Pancreas (tissue), 10 donors: ENCODE measurements at regions not wholly inside any gene's neighbourhood (a gene's known extent, or its start where the extent isn't known, plus 50 kb on each side); places are given as distances from the start of the nearest gene placed in this dataset.

Source experiments
- ATAC-seq, 4 donors: fragments of 200-7000 bp; cut with Tn5 transposase; one replicate each; pipeline versions ENCODE4 v1.8.0 to v1.9.1; 2020; ENCODE audit warnings: mild to moderate bottlenecking in 4 of 4, moderate library complexity in 4 of 4
- DNase-seq, 6 donors: peaks; one replicate each; pipeline ENCODE4 v3.0.0-alpha.2; 2020
- FAIRE-seq: peaks from 2 replicates; lab custom pipeline; 2012; peaks lifted over from hg19 to GRCh38; lab: Jason Lieb, UNC
- H3K27ac ChIP-seq, 4 donors: fragments of 200-600 bp; sonication (generic); 1 replicate in 3 of 4; 2 replicates in 1 of 4; pipeline versions ENCODE4 v1.5.0 to v1.8.0; 2020
- H3K27me3 ChIP-seq, 4 donors: fragments of 200-600 bp; one replicate each; pipeline ENCODE4 v1.8.0; 2021
- H3K36me3 ChIP-seq, 3 donors: fragments of 200-600 bp; sonication (generic) in 1 of 3; one replicate each; pipeline versions ENCODE4 v1.5.0 to v1.8.0; 2020 to 2021
- H3K4me1 ChIP-seq, 3 donors: fragments of 200-600 bp; one replicate each; pipeline ENCODE4 v1.8.0; 2021
- H3K4me3 ChIP-seq, 4 donors: fragments of 200-600 bp; sonication (generic) in 2 of 4; one replicate each; pipeline versions ENCODE4 v1.5.0 to v1.8.0; 2020 to 2021
- H3K9me3 ChIP-seq, 4 donors: fragments of 200-600 bp; one replicate each; pipeline ENCODE4 v1.8.0; 2021
- WGBS, 2 donors: extraction: QIAGEN DNeasy Blood & Tissue Kit; methylation state at CpG; one replicate each; pipeline ENCODE4 v1.1.7; 2013; 5-methylcytosine and 5-hydroxymethylcytosine counted together
- intact Hi-C, 3 donors: fragments of 100-400 bp; cut with DNase I; formaldehyde crosslinking; loops; one replicate each; pipeline versions ENCODE4 v1.11.1 to v1.14.2; 2022
- TF ChIP-seq, protein P1 (sequence below), 4 donors: fragments of 200-600 bp; sonication (generic) in 3 of 4; IDR thresholded peaks; one replicate each; pipeline versions ENCODE4 v1.5.0 to v1.8.0; 2021; ENCODE audit warnings: antibody characterized with exemption in 4 of 4
- donor health status: healthy with polysubstance abuse.
- donor health status: DM: no; HTN: no; CAD: no; lungs with moderate emphysema.
- donor health status: DM: no; HTN: no; CAD: no.
- donor health status: control.
- donor health status: control.
- donor health status: Bipolar disorder and iron deficiency.
- donor health status: DM: yes; HTN: yes; CAD: no.
- donor health status: DM: no; HTN: no; CAD: no.
- donor health status: DM: no; HTN: no; CAD: no.
- donor health status: DM: yes; HTN: yes; CAD: no.

DNA sequence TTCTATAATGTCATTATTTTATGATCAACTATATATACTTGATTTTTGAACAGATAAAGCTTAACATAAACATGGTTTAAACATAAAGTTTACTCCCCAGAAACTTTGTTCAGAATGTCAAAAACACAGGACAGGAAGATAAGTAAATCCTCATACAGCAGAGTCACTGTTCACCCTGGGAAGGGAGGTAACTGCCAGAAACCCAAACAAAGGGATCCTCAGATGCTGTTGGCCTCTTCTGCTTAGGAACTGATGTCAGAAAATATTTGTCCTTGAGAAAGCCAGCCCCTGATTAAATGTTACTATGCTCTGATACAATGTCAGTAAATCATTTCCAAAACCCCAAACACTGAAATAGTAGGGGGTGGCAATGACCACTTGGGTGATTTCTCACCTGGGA lies 185.3 kb downstream of the TJP1 start:
- H3K4me3 ChIP-seq = no peak overlapping the region
- peak overlapping the region in 3 of 4 donors; percentile 58 to 61 (median 61) for H3K27ac ChIP-seq
- H3K4me1 ChIP-seq = peaks cover 11 to 34% (median 34%) of the 10 kb centered on the region in 3 donors
- DNase-seq = no peak
- TF ChIP-seq, protein P1, sequence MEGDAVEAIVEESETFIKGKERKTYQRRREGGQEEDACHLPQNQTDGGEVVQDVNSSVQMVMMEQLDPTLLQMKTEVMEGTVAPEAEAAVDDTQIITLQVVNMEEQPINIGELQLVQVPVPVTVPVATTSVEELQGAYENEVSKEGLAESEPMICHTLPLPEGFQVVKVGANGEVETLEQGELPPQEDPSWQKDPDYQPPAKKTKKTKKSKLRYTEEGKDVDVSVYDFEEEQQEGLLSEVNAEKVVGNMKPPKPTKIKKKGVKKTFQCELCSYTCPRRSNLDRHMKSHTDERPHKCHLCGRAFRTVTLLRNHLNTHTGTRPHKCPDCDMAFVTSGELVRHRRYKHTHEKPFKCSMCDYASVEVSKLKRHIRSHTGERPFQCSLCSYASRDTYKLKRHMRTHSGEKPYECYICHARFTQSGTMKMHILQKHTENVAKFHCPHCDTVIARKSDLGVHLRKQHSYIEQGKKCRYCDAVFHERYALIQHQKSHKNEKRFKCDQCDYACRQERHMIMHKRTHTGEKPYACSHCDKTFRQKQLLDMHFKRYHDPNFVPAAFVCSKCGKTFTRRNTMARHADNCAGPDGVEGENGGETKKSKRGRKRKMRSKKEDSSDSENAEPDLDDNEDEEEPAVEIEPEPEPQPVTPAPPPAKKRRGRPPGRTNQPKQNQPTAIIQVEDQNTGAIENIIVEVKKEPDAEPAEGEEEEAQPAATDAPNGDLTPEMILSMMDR (IDR thresholded peaks at IDR 0.05) = no peak
- ATAC-seq = peak in 3 of 4 donors; percentile 13 to 27 (median 16)
- no peaks in the 10 kb centered on the region for H3K9me3 ChIP-seq
- H3K27me3 ChIP-seq = no peaks in the 10 kb centered on the region
- FAIRE-seq = no peak
- H3K36me3 ChIP-seq = no peaks in the 10 kb centered on the region
- intact Hi-C loops = no loop called here

DNA sequence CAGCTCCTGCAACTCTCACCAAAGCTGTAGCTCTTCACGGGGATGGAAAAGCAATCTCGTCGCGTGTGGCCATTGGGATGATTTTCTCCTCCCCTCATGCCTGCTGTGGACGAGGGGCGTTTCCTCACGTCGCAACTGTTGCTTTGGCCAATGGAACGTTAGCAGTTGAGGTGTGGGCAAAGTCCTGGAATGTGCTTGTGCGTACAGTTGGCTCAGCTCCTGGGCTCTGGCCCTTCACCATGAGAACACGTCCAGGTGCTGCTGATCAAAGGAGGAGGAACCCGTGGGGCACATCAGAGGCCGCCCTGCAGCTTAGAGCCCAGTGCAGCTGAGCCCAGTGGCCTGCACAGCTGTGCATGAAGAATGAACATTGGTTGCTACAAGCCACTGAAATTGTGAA lies 186.1 kb downstream of the TJP1 start:
- intact Hi-C loops = no loop called here

DNA sequence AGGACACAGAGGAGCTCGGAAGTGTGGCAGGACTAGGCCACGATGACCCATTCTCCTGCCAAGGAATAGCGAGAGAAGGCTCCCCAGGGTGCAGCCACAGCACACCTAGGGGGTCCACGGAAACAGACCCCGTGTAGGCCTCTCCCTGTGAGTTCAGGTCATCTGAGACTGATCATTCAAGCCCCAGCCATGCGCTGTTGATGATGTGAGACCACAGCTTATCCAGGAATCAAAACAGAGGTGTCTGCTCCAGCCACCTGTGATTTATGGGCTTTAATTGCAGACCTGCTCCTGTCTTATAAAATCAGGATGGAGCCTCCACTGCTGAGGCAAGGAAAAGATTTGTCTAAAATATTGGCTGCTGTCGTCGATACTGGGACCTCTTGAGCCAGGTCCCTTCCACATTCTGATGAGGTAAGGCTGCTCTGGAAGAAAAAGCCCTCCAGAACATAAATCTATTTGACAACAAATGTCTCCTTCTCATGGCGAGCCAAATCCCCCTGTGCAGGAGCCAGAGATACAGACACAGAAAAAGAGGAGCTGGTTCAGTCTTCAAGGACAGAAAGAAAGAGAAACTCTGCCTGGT lies 186.7 kb downstream of the TJP1 start:
- WGBS, 2 donors = 74 to 80% methylated on average over 9 of the region's 9 CpGs
- TF ChIP-seq, protein P1 (IDR thresholded peaks at IDR 0.05) = no peak
- H3K4me1 ChIP-seq = peaks cover 11 to 35% (median 34%) of the 10 kb centered on the region in 3 donors
- DNase-seq (no peak), ATAC-seq (no peak), FAIRE-seq (no peak)
- H3K27me3 ChIP-seq = no peaks in the 10 kb centered on the region
- intact Hi-C loops = no loop called here
- no peaks in the 10 kb centered on the region for H3K36me3 ChIP-seq
- no peaks in the 10 kb centered on the region for H3K9me3 ChIP-seq
- peak overlapping the region in 3 of 4 donors; percentile 58 to 61 (median 61) for H3K27ac ChIP-seq
- H3K4me3 ChIP-seq = no peak overlapping the region

More for the DNA sequence above, 186.1 kb downstream of the TJP1 start:
- no peaks in the 10 kb centered on the region for H3K27me3 ChIP-seq
- FAIRE-seq (no peak), DNase-seq (peak; percentile 80 to 95 (median 94)), ATAC-seq (peak; percentile 84 to 92 (median 92))
- no peak overlapping the region for H3K4me3 ChIP-seq
- H3K9me3 ChIP-seq = no peaks in the 10 kb centered on the region
- peak overlapping the region in 3 of 4 donors; percentile 58 to 61 (median 61) for H3K27ac ChIP-seq
- H3K36me3 ChIP-seq = no peaks in the 10 kb centered on the region
- TF ChIP-seq, protein P1 (IDR thresholded peaks at IDR 0.05) = no peak
- WGBS, 2 donors = 13 to 16% methylated on average over 13 of the region's 13 CpGs
- H3K4me1 ChIP-seq = peaks cover 11 to 35% (median 34%) of the 10 kb centered on the region in 3 donors

DNA sequence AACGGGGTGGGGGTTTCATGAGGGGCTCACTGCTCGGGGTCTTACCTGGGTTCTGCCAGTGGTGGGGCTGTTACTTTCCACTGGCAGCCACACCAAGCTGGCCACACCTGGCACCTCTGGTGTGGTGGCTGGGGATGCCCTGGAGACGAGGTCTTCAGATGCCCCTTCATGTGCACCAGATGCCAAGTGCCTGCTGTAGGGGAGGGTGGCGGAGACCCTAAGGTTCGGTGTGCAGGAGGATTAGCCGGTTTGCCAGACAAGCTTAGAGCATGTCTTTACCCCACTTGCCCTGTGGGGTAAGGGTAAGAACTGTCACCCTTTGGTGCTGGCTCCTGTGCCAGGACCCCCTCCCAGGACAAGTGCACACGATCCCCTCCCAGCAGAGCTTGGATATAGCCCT lies 188.3 kb downstream of the TJP1 start:
- WGBS, 2 donors = 89 to 97% methylated on average over 7 of the region's 7 CpGs
- no peak overlapping the region for H3K4me3 ChIP-seq
- H3K9me3 ChIP-seq = no peaks in the 10 kb centered on the region
- TF ChIP-seq, protein P1 (IDR thresholded peaks at IDR 0.05) = no peak
- FAIRE-seq = no peak
- H3K36me3 ChIP-seq = no peaks in the 10 kb centered on the region
- no peak for DNase-seq
- intact Hi-C loops = no loop called here
- no peak for ATAC-seq
- peaks cover 11 to 35% (median 34%) of the 10 kb centered on the region in 3 donors for H3K4me1 ChIP-seq
- H3K27me3 ChIP-seq = no peaks in the 10 kb centered on the region
- no peak overlapping the region for H3K27ac ChIP-seq

DNA sequence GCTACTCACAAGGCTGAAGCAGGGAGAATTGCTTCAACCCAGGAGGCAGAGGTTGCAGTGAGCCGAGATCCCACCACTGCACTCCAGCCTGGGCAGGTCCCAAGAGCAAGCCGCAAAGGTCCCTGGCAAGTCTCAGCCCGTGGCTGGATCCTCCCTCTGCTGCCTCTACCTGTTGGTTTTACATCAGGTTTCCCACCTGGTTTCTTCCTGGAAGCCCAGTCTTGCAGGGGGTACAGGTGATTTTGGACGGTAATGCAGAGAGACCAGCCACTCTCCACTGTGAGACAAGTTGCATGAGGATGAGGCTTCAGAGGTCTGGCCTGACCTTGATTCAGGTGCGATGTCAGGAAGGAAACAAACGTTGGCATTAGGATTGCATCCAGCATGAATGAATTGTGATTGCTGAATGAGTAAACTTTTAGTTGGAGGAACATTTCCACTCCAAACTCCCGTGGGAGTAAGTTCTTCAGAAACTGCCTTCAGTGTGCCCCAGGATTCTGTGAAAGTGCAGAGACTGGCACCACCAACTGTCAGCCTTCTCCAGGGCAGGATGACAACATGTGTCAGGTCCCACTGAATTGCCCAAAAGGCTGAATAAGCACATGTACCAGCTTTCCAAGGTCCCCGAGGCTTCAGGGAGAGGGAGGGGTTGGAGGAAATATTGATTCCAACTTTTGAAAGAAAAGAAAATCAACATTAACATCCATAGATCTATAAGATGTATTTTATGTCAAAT lies 189.4 kb downstream of the TJP1 start:
- intact Hi-C loops = no loop called here

More for the DNA sequence above, 189.4 kb downstream of the TJP1 start:
- H3K4me3 ChIP-seq = no peak overlapping the region
- no peak overlapping the region for H3K27ac ChIP-seq
- peaks cover 11 to 35% (median 34%) of the 10 kb centered on the region in 3 donors for H3K4me1 ChIP-seq
- ATAC-seq (no peak), FAIRE-seq (no peak), DNase-seq (no peak)
- TF ChIP-seq, protein P1 (IDR thresholded peaks at IDR 0.05) = no peak
- no peaks in the 10 kb centered on the region for H3K27me3 ChIP-seq
- 36 to 38% methylated on average over 8 of the region's 8 CpGs for WGBS, 2 donors
- no peaks in the 10 kb centered on the region for H3K36me3 ChIP-seq
- H3K9me3 ChIP-seq = no peaks in the 10 kb centered on the region
